ENCODE measurements at regions not wholly inside any gene's neighbourhood (a gene's known extent, or its start where the extent isn't known, plus 50 kb on each side); places are given as distances from the start of the nearest gene placed in this dataset.

DNA sequence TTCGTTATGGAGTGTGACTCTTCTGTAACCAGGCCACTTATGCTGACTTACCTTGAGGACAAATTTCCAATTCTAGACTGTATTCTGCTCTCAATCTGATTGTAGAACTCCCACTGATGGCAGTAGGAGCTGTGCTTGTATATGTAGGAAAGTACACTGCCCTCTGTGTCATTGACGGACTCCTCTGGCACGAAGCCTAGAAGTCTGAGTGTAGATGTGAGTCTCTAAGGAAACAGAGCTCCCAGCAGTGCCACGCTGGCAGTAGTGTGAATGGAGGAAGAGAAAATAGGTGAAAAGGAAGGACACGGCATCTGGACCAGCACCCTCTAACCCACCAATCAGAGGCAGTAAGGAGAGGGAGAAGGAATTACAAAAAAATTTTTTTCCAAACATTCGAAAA, 130.4 kb upstream of the ADGRL2 start:
- TF ChIP-seq, protein P1, sequence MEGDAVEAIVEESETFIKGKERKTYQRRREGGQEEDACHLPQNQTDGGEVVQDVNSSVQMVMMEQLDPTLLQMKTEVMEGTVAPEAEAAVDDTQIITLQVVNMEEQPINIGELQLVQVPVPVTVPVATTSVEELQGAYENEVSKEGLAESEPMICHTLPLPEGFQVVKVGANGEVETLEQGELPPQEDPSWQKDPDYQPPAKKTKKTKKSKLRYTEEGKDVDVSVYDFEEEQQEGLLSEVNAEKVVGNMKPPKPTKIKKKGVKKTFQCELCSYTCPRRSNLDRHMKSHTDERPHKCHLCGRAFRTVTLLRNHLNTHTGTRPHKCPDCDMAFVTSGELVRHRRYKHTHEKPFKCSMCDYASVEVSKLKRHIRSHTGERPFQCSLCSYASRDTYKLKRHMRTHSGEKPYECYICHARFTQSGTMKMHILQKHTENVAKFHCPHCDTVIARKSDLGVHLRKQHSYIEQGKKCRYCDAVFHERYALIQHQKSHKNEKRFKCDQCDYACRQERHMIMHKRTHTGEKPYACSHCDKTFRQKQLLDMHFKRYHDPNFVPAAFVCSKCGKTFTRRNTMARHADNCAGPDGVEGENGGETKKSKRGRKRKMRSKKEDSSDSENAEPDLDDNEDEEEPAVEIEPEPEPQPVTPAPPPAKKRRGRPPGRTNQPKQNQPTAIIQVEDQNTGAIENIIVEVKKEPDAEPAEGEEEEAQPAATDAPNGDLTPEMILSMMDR (IDR thresholded peaks at IDR 0.05), result no peak
- no peak for TF ChIP-seq POLR2A (IDR thresholded peaks at IDR 0.05)
- H3K4me1 ChIP-seq (replicated peaks in 1 of 2), result peaks cover 0 to 4% of the 10 kb centered on the region in 2 donors
- no peaks in the 10 kb centered on the region for H3K36me3 ChIP-seq (replicated peaks in 1 of 2)
- no peak overlapping the region for H3K27ac ChIP-seq
- H3K9me3 ChIP-seq (replicated peaks in 1 of 3), result no peaks in the 10 kb centered on the region
- H3K4me3 ChIP-seq, result no peak overlapping the region
- 15 to 24% (median 20%) methylated on average over 6 of the region's 6 CpGs for WGBS, 4 donors
- DNase-seq, result peak; percentile 83 to 93 (median 91)
- intact Hi-C loops (cut with DNase I), result no loop called here
- H3K27me3 ChIP-seq, result no peaks in the 10 kb centered on the region

DNA sequence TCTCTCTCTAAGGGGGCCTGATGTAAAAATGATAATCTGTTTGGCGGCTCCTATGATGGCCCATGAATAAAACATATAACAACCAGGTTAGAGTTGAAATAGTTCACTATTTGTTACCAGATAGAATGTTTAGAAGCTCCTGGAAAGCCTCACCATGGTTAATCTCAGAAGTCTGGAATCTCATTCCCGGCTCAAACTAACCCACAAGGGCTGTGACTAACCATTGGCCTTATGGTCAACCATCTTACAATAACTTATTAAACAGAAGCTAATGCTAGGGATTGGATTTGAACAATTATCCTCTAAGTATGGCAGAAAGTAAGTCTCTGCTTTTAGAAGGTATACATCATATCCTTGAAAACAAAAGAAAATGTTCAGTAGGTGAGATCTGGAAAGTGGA, 134.1 kb upstream of the ADGRL2 start:
- intact Hi-C loops (cut with DNase I), result no loop called here
- DNase-seq, result no peak
- Histone ChIP-seq H3K9me3 (replicated peaks in 1 of 3) (no peaks in the 10 kb centered on the region), H3K36me3 (replicated peaks in 1 of 2) (no peaks in the 10 kb centered on the region), H3K4me1 (replicated peaks in 1 of 2) (peaks cover 0 to 4% of the 10 kb centered on the region in 2 donors), H3K27me3 (no peaks in the 10 kb centered on the region), H3K4me3 (no peak overlapping the region), H3K27ac (no peak overlapping the region)
- TF ChIP-seq, protein P1 (IDR thresholded peaks at IDR 0.05), result no peak
- TF ChIP-seq POLR2A (IDR thresholded peaks at IDR 0.05), result no peak
- 94 to 99% (median 96%) methylated on average over 2 of the region's 2 CpGs for WGBS, 4 donors

DNA sequence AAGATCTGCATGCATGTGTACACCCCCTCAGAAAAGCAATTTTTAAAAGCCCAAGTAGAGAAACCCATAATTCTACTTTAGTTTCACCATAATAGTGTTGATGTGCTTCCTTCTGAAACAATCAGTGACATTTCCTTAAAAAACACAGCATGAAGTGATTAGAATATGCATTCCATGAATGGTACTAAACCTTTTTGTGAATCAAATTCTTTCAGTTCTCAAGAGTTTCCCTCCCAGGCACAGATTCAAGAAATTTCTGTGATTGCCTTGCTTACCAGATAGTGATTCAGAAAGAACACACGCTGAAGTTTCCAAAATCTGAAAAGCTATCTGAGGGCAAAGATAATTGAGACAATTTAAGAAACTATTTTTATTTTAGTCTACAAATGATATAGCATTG, 136.4 kb upstream of the ADGRL2 start:
- Histone ChIP-seq H3K4me1 (replicated peaks in 1 of 2) (no peaks in the 10 kb centered on the region), H3K9me3 (replicated peaks in 1 of 3) (no peaks in the 10 kb centered on the region), H3K4me3 (no peak overlapping the region), H3K27ac (no peak overlapping the region), H3K36me3 (replicated peaks in 1 of 2) (no peaks in the 10 kb centered on the region), H3K27me3 (no peaks in the 10 kb centered on the region)
- TF ChIP-seq POLR2A (IDR thresholded peaks at IDR 0.05), result no peak
- TF ChIP-seq, protein P1 (IDR thresholded peaks at IDR 0.05), result no peak
- intact Hi-C loops (cut with DNase I), result no loop called here
- no peak for DNase-seq
- WGBS, 4 donors, result 39 to 59% (median 53%) methylated on average over 1 of the region's 1 CpG

DNA sequence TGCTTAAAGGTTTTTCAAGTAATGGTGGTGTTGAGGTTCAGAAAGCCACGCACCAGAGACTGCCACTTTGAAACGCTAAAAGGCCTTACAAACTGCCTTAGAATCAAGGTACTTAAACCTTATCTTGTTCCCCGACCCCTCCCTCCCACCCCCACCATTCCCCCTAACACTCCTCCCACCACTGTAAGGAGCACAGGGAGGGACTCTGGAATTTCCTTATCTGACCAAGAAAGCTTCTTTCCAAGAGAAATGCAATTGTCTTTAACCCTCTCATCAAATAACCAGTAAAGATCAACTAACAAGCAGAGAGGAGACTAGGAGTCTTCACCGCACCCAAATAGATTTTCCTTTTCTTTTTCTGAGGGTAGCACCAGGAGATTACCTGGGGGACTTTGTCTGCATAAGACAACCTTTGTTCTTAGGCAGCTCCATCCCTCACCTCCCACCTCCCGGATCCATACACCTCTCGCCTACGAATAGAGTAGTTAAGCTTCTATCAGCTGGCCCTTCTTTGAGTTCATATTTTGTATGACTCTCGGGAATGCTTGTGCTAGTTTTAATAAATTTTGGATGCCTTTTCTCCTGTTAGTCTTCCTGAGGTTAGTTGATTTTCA, 137.7 kb upstream of the ADGRL2 start:
- TF ChIP-seq, protein P1 (IDR thresholded peaks at IDR 0.05), result no peak
- TF ChIP-seq POLR2A (IDR thresholded peaks at IDR 0.05), result no peak
- Histone ChIP-seq H3K27me3 (no peaks in the 10 kb centered on the region), H3K27ac (no peak overlapping the region), H3K4me3 (no peak overlapping the region), H3K36me3 (replicated peaks in 1 of 2) (no peaks in the 10 kb centered on the region), H3K9me3 (replicated peaks in 1 of 3) (no peaks in the 10 kb centered on the region), H3K4me1 (replicated peaks in 1 of 2) (no peaks in the 10 kb centered on the region)
- intact Hi-C loops (cut with DNase I), result no loop called here
- WGBS, 4 donors, result 85 to 91% (median 86%) methylated on average over 8 of the region's 8 CpGs
- no peak for DNase-seq

All from adrenal gland (tissue), 9 donors.